22Rv1 (cell line): ENCODE measurements at regions not wholly inside any gene's neighbourhood (a gene's known extent, or its start where the extent isn't known, plus 50 kb on each side); places are given as distances from the start of the nearest gene placed in this dataset.
"Not testable (repeated sequence)": the region's sequence is repeated elsewhere in the genome, so short reads cannot be mapped to it uniquely, and the experiment has no call there.

Experiments
- H3K27ac ChIP-seq: fragments of 450-650 bp; 2 replicates; pipeline ENCODE4 v1.5.1; 2017
- ZFX ChIP-seq: fragments of 450-650 bp; IDR thresholded peaks from 2 replicates; pipeline ENCODE4 v1.6.1; 2017; ENCODE audit warnings: antibody characterized with exemption, borderline replicate concordance
- TF ChIP-seq, protein P1 (sequence below): fragments of 450-650 bp; IDR thresholded peaks from 2 replicates; pipeline ENCODE4 v1.5.1; 2017; ENCODE audit warnings: mild to moderate bottlenecking

DNA sequence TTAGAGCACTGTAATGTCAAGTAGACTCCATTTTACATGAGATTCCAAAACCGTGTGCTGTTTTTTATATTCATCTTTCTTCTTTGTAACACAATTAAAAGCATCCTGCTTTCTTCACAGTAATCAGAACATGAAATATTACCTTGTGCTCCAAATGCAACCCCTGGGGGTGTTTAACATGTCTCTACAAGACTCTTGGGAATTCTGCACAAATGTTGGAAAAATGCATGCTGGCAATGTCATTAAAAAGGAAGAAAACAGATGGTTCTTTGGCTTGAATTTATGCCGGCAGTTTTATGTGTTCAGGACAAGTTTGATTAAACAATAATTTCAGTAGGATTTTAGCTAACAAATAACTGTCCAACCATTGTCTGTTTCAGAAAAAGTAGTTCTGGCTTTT, 159.1 kb downstream of the LIG4 start:
- TF ChIP-seq ZFX, result no peak
- TF ChIP-seq, protein P1, sequence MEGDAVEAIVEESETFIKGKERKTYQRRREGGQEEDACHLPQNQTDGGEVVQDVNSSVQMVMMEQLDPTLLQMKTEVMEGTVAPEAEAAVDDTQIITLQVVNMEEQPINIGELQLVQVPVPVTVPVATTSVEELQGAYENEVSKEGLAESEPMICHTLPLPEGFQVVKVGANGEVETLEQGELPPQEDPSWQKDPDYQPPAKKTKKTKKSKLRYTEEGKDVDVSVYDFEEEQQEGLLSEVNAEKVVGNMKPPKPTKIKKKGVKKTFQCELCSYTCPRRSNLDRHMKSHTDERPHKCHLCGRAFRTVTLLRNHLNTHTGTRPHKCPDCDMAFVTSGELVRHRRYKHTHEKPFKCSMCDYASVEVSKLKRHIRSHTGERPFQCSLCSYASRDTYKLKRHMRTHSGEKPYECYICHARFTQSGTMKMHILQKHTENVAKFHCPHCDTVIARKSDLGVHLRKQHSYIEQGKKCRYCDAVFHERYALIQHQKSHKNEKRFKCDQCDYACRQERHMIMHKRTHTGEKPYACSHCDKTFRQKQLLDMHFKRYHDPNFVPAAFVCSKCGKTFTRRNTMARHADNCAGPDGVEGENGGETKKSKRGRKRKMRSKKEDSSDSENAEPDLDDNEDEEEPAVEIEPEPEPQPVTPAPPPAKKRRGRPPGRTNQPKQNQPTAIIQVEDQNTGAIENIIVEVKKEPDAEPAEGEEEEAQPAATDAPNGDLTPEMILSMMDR, result no peak
- no peak overlapping the region for H3K27ac ChIP-seq

DNA sequence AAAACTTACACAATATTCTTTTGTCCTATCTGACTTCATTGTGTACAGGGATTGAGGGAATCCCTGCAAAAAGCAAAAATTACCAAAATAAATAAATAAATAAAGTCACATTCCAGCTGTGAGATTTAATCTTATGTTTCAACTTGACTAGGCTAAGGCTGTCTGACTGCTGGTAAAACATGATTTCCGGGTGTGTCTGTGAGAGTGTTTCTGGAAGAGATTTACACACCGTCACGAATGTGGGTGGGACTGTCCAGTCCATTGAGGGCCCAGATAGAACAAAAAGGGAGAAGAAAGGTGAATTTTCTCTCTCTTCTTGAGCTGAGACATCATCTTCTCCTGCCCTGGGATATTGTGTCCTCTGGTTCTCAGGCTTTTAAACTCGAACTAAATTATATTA, 166.1 kb downstream of the LIG4 start:
- TF ChIP-seq, protein P1, result no peak
- TF ChIP-seq ZFX, result no peak
- H3K27ac ChIP-seq, result no peak overlapping the region

DNA sequence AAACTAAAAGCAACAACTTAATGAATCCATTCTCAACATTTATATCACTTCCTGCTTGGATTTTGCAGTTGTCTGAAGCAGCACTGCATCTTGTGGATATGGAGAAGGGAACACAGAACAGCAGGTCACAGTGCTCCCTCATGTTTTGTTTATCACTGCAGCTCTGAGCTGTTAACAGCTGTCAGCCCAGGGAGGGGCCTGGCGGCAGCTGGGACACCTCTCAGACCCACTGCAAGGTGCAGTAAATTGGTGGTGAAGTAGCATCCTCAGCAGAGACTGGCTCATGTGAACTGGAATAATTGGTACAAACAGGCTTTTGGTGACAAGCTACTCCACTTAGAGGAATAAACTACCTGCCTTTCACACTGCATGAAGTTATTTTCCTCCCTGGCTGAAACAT, 170.4 kb downstream of the LIG4 start:
- H3K27ac ChIP-seq, result no peak overlapping the region
- no peak for TF ChIP-seq ZFX
- TF ChIP-seq, protein P1, result no peak

DNA sequence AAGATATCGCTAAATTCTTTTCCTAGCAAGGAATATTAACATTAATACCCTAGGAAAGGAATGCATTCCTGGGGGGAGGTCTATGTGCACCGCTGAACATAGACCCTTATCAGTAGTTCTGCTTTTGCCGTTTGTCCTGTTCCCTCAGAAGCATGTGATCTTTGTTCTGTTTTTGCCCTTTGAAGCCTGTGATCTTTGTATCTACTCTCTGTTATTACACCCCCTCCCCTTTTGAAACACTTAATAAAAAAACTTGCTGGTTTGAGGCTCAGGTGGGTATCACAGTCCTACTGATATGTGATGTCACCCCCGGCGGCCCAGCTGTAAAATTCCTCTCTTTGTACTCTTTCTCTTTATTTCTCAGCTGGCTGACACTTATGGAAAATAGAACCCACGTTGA, 172.5 kb downstream of the LIG4 start:
- not testable (repeated sequence) for H3K27ac ChIP-seq

DNA sequence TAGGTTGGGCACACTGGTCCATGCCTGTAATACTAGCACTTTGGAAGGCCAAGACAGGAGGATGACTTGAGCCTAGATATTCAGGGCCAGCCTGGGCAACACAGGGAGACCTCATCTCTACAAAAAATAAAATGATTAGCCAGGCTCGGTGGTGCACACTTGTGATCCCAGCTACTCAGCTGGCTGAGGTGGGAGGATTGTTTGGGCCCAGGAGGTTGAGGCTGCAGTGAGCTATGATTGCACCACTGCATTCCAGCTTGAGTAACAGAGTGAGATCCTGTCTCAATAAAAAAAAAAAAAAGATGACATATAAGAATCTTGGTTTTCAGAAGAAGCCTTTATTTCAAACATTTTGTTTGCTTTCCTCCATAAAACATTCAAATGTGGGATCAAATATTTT, 178.0 kb downstream of the LIG4 start:
- TF ChIP-seq, protein P1, result no peak
- no peak for TF ChIP-seq ZFX
- H3K27ac ChIP-seq, result no peak overlapping the region

DNA sequence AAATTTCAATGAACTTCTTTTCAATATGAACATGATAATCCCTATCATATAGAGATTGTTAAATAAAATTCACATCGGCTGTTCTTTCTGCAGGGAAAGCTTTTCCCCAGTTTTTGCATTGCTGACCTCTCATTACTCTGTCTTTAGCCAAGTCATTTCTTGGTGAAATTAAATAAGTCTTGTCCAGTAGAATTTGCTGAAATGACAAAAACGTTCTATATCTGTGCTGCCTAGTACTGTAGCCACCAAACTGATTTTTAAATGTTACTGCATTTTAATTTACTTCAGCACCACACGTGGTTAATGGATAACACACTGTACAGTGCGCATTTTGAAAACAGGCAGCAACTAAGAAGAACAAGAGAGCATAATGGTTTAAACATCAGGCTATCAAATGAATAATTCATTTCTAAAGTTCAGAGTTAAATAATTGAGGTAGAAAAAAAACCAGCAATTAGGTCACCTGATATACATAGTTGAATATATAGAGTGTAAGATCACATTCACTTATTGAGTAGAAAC, 178.9 kb downstream of the LIG4 start:
- H3K27ac ChIP-seq, result no peak overlapping the region
- TF ChIP-seq ZFX, result no peak
- TF ChIP-seq, protein P1, result no peak

DNA sequence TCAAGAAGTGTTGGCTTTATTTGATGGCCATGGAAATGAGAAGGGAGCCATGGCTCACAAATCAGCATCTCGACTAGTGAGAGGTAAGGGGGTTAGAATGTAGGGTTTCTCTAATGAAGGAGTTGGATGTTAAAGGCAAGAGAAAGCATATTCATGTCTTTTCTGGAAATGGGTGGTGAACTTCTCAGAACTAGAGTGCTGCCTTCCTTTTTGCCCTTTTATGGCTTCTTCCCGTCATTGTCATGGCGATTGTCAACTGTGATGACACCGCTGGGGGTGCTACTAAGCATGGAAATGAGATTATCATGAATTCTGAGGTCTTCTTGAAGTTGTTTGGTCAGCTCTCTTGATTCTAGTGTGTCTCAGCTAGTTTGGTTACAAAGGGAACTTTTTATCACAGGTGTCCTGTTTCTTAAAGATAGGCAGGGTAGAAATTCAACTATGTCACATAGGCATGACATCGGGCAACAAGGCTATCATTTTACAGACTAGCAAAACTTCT, 180.4 kb downstream of the LIG4 start:
- no peak overlapping the region for H3K27ac ChIP-seq
- TF ChIP-seq, protein P1, result no peak
- TF ChIP-seq ZFX, result no peak
